Stimulated activated CD8-positive, alpha-beta memory T cell treated with anti-CD3 and anti-CD28 coated beads, Interleukin-15, amount 100 ng/mL, for 48 hours (primary cell): ENCODE measurements at regions not wholly inside any gene's neighbourhood (a gene's known extent, or its start where the extent isn't known, plus 50 kb on each side); places are given as distances from the start of the nearest gene placed in this dataset.

Experiments used
- DNase-seq, 2 donors: peaks; one replicate each; pipeline ENCODE4 v3.0.0-alpha.2; 2020; ENCODE audit warnings: low read depth in 2 of 2

- no peak for DNase-seq
Measured at GRCh38 chr11:79925570-79925969, 484.7 kb upstream of the TENM4 start.

GRCh38 chr11:79922641-79923040, 481.8 kb upstream of the TENM4 start:
- no peak for DNase-seq

GRCh38 chr11:79920480-79920879, 479.6 kb upstream of the TENM4 start:
- DNase-seq: no peak

- no peak for DNase-seq
Measured at GRCh38 chr11:79919350-79919749, 478.5 kb upstream of the TENM4 start.

DNA sequence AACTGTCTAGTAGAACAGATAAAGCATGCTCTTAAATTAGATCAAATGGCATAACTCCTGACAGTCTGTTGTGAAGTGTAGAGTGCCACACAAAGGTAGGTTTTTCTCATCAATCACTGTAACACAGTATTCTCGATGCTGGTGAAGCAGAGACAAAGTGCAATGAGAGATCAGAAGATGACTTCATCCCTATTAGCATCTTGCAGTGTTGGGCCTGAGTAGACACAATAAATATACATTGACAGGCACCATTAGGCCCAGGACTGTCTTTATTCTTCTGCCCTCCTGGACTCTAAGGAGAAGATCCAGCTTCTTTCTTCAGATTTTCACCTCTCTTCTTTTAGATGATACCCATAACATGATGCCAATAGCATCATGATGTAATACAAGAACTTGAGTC, 478.0 kb upstream of the TENM4 start:
- DNase-seq: no peak

DNA sequence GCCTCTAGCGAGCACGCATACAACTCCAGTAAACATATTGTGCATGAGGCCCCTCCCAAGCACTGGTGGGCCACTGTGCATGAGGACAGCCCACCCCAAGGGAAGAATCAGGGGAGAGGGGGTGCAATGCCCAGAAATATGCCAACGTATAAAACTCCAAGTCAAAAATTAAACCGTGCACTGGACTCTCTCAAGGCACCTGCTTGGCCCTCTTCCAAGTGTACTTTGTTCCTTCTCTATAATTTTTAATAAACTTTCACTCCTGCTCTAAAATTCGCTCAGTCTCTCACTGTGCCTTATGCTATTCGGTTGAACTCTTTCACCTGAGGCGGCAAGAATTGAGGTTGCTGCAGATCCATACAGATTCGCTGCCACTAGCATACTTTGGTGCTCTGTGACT, 465.3 kb upstream of the TENM4 start:
- no peak for DNase-seq

GRCh38 chr11:79902493-79902892, 461.7 kb upstream of the TENM4 start:
- DNase-seq: no peak

DNA sequence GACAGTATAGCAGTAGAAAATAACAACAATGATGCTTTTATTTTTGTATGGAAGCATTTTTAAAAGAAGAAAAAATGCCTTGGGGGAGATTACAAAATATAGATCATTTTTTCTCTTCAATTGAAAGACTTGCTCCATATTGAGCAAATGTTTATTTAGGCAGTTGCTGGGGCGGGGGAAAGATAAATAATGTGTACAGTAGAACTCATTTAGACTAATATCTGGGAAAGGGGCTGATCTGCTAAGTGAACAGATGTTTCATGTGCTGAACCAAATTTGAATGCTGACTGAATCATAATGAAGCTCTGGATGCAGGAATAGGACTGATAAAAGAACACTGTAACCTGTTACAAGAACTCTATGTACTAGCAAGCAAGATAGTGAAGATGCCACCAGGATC, 457.1 kb upstream of the TENM4 start:
- DNase-seq: no peak

- DNase-seq: no peak
Measured at GRCh38 chr11:79896258-79896657, 455.4 kb upstream of the TENM4 start.

GRCh38 chr11:79894111-79894510, 453.3 kb upstream of the TENM4 start:
- no peak for DNase-seq

- no peak for DNase-seq
Measured at GRCh38 chr11:79890272-79890671, 449.4 kb upstream of the TENM4 start.

GRCh38 chr11:79864882-79865281, 424.1 kb upstream of the TENM4 start:
- no peak for DNase-seq

- no peak for DNase-seq
Measured at GRCh38 chr11:79860336-79860735, 419.5 kb upstream of the TENM4 start.

DNA sequence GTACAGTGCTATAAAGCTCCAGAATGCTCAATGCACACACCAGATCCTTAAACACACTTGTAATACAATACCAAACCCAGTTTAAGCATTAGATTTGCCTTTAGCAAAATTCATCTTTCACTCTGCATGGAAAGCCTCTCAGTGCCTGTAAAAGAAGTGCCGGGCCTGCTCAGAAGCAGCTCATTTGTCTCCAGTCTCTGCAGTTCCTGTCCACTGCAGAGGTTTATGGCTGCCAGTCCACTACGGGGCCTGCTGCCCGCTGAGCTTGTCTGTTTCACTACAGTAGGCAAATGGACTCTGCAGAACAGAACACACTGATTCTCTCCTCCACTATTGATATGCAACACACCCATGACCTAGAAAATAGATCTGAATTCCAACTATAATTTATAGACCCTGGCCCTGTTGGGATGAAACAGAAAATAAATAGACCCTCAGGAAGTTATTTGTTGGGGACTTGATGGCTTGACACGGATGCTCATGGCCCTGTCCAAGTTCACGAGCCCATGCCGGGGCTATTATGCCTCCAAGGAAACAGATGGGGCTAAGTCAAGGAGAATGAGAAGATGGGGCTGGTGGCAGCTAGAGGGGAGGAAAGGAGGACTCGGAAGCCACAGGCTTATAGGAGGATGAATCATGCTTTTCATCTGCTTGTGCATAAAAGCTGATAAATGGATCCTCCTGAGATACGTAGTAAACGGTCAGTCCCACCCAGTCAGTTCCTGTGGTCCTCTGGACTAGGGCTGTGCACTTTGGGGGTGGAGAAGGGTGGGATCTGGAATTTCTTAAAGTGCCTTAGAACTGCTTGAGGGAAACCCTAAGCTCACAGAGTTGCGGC, 416.8 kb upstream of the TENM4 start:
- DNase-seq: no peak

GRCh38 chr11:79852176-79852575, 411.3 kb upstream of the TENM4 start:
- no peak for DNase-seq

GRCh38 chr11:79845002-79845709, 404.3 kb upstream of the TENM4 start:
- DNase-seq: no peak

DNA sequence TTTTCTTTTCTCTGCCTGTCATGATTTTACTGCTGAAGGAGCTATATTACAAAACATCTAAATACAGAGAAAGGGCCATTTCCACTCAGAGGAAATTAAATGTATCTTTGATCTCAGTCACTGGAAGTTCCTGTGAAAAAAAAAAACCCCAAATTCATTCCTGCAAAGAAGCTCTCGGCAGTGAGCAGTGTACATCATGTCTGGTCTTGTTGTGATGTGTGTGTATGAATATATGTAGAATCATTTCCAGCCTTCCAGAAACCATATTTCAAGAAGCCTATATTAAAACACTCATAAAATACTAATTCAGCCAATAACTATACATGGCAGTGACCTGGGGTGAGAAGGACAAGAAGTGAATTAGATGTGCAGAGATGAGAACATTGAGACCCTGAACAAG, 393.2 kb upstream of the TENM4 start:
- DNase-seq: no peak

DNA sequence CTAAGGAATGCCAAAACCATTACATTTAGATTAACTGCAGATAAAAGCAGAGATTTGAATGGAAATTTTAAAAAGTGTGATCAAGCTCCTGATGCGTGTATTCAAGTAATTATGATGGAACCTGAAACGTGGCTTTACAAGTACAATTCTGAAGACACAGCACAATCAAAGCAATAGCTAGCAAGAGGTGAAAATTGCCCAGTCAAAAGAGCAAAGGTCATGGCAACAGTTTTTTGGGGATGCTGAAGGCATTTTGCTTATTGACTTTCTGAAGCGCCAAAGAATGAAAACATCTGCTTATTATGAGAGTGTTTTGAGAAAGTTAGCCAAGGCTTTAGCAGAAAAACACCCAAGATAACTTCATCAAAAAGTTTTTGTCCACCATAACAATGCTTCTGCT, 389.6 kb upstream of the TENM4 start:
- DNase-seq: no peak

DNA sequence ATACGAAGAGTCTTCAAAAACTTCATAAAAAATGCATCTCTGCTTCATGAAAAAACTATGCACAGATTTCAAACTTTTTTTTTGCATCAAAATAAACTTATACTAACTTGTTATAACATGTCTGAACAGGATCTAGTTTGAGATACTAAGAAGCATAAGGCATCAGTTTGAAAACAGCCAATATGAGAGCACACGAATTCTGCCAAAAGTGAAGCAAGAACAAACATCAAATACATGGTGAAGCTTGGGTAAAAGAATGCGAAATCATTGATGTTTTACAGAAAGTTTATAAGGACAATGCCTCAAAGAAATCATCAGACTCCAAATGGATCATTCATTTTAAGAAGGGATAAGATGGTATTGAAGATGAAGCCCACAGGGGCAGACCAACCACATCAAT, 389.1 kb upstream of the TENM4 start:
- no peak for DNase-seq

GRCh38 chr11:79822766-79823165, 381.9 kb upstream of the TENM4 start:
- no peak for DNase-seq

DNA sequence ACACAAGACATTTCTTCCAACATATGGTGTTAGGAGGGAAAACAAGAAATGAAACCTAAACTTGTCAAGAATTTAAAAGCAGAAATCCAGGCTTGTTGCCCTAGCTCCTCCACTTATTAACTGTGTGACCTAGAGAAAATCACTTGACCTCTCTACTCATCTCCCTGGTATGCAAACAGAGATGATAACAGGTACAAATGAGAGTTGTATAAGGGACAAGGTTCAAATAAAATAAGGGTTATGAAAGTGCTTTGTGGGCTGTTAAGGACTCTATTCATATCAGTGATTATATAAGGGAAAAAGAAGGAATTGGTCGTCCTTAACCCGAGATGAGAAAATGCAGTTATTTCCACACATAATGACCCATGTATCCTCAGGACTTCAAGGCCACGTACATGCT, 372.7 kb upstream of the TENM4 start:
- no peak for DNase-seq

DNA sequence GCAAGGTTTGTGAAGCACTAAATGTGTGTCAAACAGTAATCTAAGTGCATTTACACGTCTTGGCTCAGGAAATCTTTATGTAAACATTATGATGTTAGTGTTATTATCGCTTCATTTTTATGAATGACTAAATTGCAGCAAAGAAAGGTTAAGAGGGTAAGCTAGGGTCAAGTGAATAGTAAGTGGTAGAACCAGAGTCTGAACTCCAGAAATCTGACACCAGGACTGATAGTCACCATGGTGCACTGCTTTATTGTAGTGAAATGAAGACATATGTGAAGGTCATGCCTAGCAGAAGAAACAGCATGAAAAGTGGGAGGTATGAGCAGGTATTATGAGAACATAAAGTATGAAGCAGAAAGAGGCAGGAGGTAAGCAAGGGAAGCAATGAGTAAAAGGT, 368.7 kb upstream of the TENM4 start:
- DNase-seq: no peak

- no peak for DNase-seq
Measured at GRCh38 chr11:79807506-79807905, 366.7 kb upstream of the TENM4 start.
